ENCODE measurements at regions not wholly inside any gene's neighbourhood (a gene's known extent, or its start where the extent isn't known, plus 50 kb on each side); places are given as distances from the start of the nearest gene placed in this dataset.

- H3K27me3 ChIP-seq = no peaks in the 10 kb centered on the region
- peaks cover 15% of the 10 kb centered on the region for H3K4me1 ChIP-seq
- no peak for DNase-seq (ENCODE audit: extremely low spot score in 2 of 2)
- H3K27ac ChIP-seq = no peak overlapping the region
- TF ChIP-seq POLR2A (IDR thresholded peaks at IDR 0.05) (no peak), POLR2AphosphoS5 (IDR thresholded peaks at IDR 0.05; ENCODE audit: insufficient read depth in 1 of 2, low read depth in 1 of 2) (no peak)
- TF ChIP-seq, protein P1, sequence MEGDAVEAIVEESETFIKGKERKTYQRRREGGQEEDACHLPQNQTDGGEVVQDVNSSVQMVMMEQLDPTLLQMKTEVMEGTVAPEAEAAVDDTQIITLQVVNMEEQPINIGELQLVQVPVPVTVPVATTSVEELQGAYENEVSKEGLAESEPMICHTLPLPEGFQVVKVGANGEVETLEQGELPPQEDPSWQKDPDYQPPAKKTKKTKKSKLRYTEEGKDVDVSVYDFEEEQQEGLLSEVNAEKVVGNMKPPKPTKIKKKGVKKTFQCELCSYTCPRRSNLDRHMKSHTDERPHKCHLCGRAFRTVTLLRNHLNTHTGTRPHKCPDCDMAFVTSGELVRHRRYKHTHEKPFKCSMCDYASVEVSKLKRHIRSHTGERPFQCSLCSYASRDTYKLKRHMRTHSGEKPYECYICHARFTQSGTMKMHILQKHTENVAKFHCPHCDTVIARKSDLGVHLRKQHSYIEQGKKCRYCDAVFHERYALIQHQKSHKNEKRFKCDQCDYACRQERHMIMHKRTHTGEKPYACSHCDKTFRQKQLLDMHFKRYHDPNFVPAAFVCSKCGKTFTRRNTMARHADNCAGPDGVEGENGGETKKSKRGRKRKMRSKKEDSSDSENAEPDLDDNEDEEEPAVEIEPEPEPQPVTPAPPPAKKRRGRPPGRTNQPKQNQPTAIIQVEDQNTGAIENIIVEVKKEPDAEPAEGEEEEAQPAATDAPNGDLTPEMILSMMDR (IDR thresholded peaks at IDR 0.05) = no peak
- intact Hi-C loops (cut with DNase I) = no loop called here
- no peak overlapping the region for H3K4me3 ChIP-seq
- H3K36me3 ChIP-seq = no peaks in the 10 kb centered on the region
- no peaks in the 10 kb centered on the region for H3K9me3 ChIP-seq
These were observed 118.4 kb upstream of the CACUL1 start for GRCh38 chr10:118873091-118873737.

DNA sequence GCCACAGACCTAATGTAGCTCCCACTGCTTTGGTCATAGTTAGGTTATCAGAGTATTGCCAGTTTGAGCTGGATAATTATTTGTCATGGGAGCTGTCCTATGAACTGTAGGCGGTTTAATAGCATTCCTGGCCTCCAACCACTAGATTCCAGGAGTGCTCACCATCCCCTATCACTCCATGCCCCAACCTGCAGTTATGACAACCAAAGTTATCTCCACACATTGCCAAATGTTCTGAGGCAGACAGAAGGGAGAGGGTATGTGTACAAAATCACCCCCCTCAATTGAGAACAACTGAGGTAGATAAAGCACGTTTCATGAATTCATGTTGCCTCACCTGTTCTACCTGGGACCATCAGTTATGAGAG, 119.0 kb upstream of the CACUL1 start:
- Histone ChIP-seq H3K4me3 (no peak overlapping the region), H3K27ac (no peak overlapping the region), H3K36me3 (no peaks in the 10 kb centered on the region), H3K27me3 (no peaks in the 10 kb centered on the region), H3K9me3 (no peaks in the 10 kb centered on the region), H3K4me1 (peaks cover 15% of the 10 kb centered on the region)
- intact Hi-C loops (cut with DNase I) = no loop called here
- no peak for DNase-seq (ENCODE audit: extremely low spot score in 2 of 2)
- TF ChIP-seq POLR2AphosphoS5 (IDR thresholded peaks at IDR 0.05; ENCODE audit: insufficient read depth in 1 of 2, low read depth in 1 of 2) (no peak), POLR2A (IDR thresholded peaks at IDR 0.05) (no peak)
- TF ChIP-seq, protein P1 (IDR thresholded peaks at IDR 0.05) = no peak

DNA sequence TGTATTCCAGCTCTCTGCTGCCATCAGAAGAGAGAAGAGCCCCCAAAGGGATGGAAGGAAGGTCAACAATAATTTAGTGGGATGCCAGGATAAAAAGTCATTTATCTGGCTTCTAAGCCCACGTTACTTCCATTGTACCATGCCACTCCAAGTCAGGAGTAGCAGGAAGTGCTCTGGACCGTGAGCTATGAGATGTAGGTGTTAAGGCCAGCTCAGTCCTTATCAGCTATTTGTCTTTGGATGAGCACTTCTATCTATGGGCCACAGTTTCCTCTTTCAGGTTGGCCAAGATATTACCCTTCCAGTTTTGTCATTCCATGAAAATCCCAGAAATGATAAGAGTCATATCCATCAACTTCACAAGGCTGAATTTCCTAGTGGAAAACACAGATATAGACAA, 119.4 kb upstream of the CACUL1 start:
- H3K4me1 ChIP-seq = peaks cover 15% of the 10 kb centered on the region
- no peaks in the 10 kb centered on the region for H3K27me3 ChIP-seq
- no peak overlapping the region for H3K4me3 ChIP-seq
- intact Hi-C loops (cut with DNase I) = no loop called here
- no peaks in the 10 kb centered on the region for H3K9me3 ChIP-seq
- no peak overlapping the region for H3K27ac ChIP-seq
- no peak for TF ChIP-seq POLR2A (IDR thresholded peaks at IDR 0.05)
- no peak for TF ChIP-seq POLR2AphosphoS5 (IDR thresholded peaks at IDR 0.05; ENCODE audit: insufficient read depth in 1 of 2, low read depth in 1 of 2)
- TF ChIP-seq, protein P1 (IDR thresholded peaks at IDR 0.05) = no peak
- H3K36me3 ChIP-seq = no peaks in the 10 kb centered on the region
- DNase-seq (ENCODE audit: extremely low spot score in 2 of 2) = no peak

GRCh38 chr10:118875087-118875486, 120.3 kb upstream of the CACUL1 start:
- Histone ChIP-seq H3K4me1 (peaks cover 15% of the 10 kb centered on the region), H3K27ac (no peak overlapping the region), H3K4me3 (no peak overlapping the region), H3K9me3 (no peaks in the 10 kb centered on the region), H3K27me3 (no peaks in the 10 kb centered on the region), H3K36me3 (no peaks in the 10 kb centered on the region)
- intact Hi-C loops (cut with DNase I) = no loop called here
- TF ChIP-seq POLR2A (IDR thresholded peaks at IDR 0.05) = no peak
- TF ChIP-seq, protein P1 (IDR thresholded peaks at IDR 0.05) = no peak
- TF ChIP-seq POLR2AphosphoS5 (IDR thresholded peaks at IDR 0.05; ENCODE audit: insufficient read depth in 1 of 2, low read depth in 1 of 2) = no peak
- no peak for DNase-seq (ENCODE audit: extremely low spot score in 2 of 2)

GRCh38 chr10:118882741-118883140, 128.0 kb upstream of the CACUL1 start:
- Histone ChIP-seq H3K9me3 (no peaks in the 10 kb centered on the region), H3K27ac (no peak overlapping the region), H3K27me3 (no peaks in the 10 kb centered on the region), H3K4me3 (no peak overlapping the region), H3K36me3 (no peaks in the 10 kb centered on the region), H3K4me1 (no peaks in the 10 kb centered on the region)
- TF ChIP-seq, protein P1 (IDR thresholded peaks at IDR 0.05) = no peak
- TF ChIP-seq POLR2AphosphoS5 (IDR thresholded peaks at IDR 0.05; ENCODE audit: insufficient read depth in 1 of 2, low read depth in 1 of 2) (no peak), POLR2A (IDR thresholded peaks at IDR 0.05) (no peak)
- DNase-seq (ENCODE audit: extremely low spot score in 2 of 2) = no peak
- intact Hi-C loops (cut with DNase I) = no loop called here
